Neural progenitor cell (in vitro differentiated cells): ENCODE measurements at regions not wholly inside any gene's neighbourhood (a gene's known extent, or its start where the extent isn't known, plus 50 kb on each side); places are given as distances from the start of the nearest gene placed in this dataset.
A peak's percentile ranks its signal among the peaks of the same experiment; 100 is the strongest.

Source experiments
- DNase-seq: peaks from one replicate; pipeline ENCODE4 v3.0.0-alpha.2; 2016; ENCODE audit warnings: low spot score
- H2AFZ ChIP-seq: fragments of 200-600 bp; sonication (generic); replicated peaks from 2 replicates; pipeline ENCODE4 v1.6.1; 2016; ENCODE audit warnings: antibody characterized with exemption
- H3F3A ChIP-seq: fragments of 200-600 bp; sonication (generic); 2 replicates; pipeline ENCODE4 v1.6.1; 2016; ENCODE audit warnings: antibody characterized with exemption, low read depth
- H3K27ac ChIP-seq: fragments of 200-600 bp; sonication (generic); 2 replicates; pipeline ENCODE4 v1.5.1; 2016; ENCODE audit warnings: mild to moderate bottlenecking
- H3K27me3 ChIP-seq: fragments of 200-600 bp; sonication (generic); 2 replicates; pipeline ENCODE4 v1.6.1; 2016; ENCODE audit warnings: mild to moderate bottlenecking, moderate library complexity
- H3K36me3 ChIP-seq: fragments of 200-600 bp; sonication (generic); 2 replicates; pipeline ENCODE4 v1.5.1; 2016
- H3K4me1 ChIP-seq: fragments of 200-600 bp; sonication (generic); 2 replicates; pipeline ENCODE4 v1.6.1; 2016; ENCODE audit warnings: mixed run types
- H3K4me2 ChIP-seq: fragments of 200-600 bp; sonication (generic); 2 replicates; pipeline ENCODE4 v1.6.1; 2016
- H3K4me3 ChIP-seq: fragments of 200-600 bp; sonication (generic); 2 replicates; pipeline ENCODE4 v1.5.1; 2016
- H3K79me2 ChIP-seq: fragments of 200-600 bp; sonication (generic); 2 replicates; pipeline ENCODE4 v1.6.1; 2016; ENCODE audit warnings: low read depth
- H3K9ac ChIP-seq: fragments of 200-600 bp; sonication (generic); 2 replicates; pipeline ENCODE4 v1.6.1; 2016
- H3K9me3 ChIP-seq: fragments of 200-600 bp; sonication (generic); 2 replicates; pipeline ENCODE4 v1.5.1; 2016; ENCODE audit warnings: low read depth
- H4K20me1 ChIP-seq: fragments of 200-600 bp; sonication (generic); 2 replicates; pipeline ENCODE4 v1.6.1; 2016; ENCODE audit warnings: low read depth
- H3K27ac Mint-ChIP-seq: 3 replicates; pipeline ENCODE4 v1.8.0; 2021; ENCODE audit warnings: mixed read lengths
- H3K27me3 Mint-ChIP-seq: 2 replicates; pipeline ENCODE4 v1.8.0; 2022; ENCODE audit warnings: low read depth, mild to moderate bottlenecking, inconsistent platforms, moderate library complexity, mixed read lengths; ENCODE audit not compliant: insufficient read depth
- H3K36me3 Mint-ChIP-seq: 3 replicates; pipeline ENCODE4 v1.8.0; 2021; ENCODE audit warnings: mixed read lengths
- H3K4me1 Mint-ChIP-seq: 3 replicates; pipeline ENCODE4 v1.8.0; 2021; ENCODE audit warnings: mixed read lengths
- H3K4me3 Mint-ChIP-seq: 3 replicates; pipeline ENCODE4 v1.8.0; 2021; ENCODE audit warnings: mild to moderate bottlenecking, moderate library complexity, mixed read lengths
- H3K9me3 Mint-ChIP-seq: 3 replicates; pipeline ENCODE4 v1.8.0; 2020; ENCODE audit warnings: mixed read lengths
- EZH2 ChIP-seq: fragments of 200-600 bp; sonication (generic); IDR thresholded peaks from 2 replicates; pipeline ENCODE4 v1.6.1; 2017; ENCODE audit warnings: antibody characterized with exemption, mild to moderate bottlenecking, moderate library complexity
- EZH2phosphoT487 ChIP-seq: fragments of 200-600 bp; sonication (generic); IDR thresholded peaks from 2 replicates; pipeline ENCODE4 v1.6.1; 2017; ENCODE audit warnings: antibody characterized with exemption
- TF ChIP-seq, protein P1 (sequence below): fragments of 200-600 bp; sonication (generic); IDR thresholded peaks from 2 replicates; pipeline ENCODE4 v1.5.1; 2017; ENCODE audit warnings: antibody characterized with exemption, mild to moderate bottlenecking

GRCh38 chr15:38075466-38075865, 141.0 kb downstream of the TMCO5A start:
- H3K4me1 Mint-ChIP-seq, result peaks cover 70% of the 10 kb centered on the region
- Histone ChIP-seq H3K4me2 (no peak overlapping the region), H3K79me2 (no peaks in the 10 kb centered on the region), H3K9me3 (no peaks in the 10 kb centered on the region), H2AFZ (no peak overlapping the region), H4K20me1 (no peaks in the 10 kb centered on the region), H3K27me3 (peaks cover 26% of the 10 kb centered on the region), H3K9ac (no peak overlapping the region), H3K27ac (no peak overlapping the region), H3K36me3 (no peaks in the 10 kb centered on the region), H3K4me1 (peaks cover 57% of the 10 kb centered on the region), H3F3A (peaks cover 37% of the 10 kb centered on the region), H3K4me3 (no peak overlapping the region)
- H3K36me3 Mint-ChIP-seq, result no peaks in the 10 kb centered on the region
- no peaks in the 10 kb centered on the region for H3K9me3 Mint-ChIP-seq
- no peak overlapping the region for H3K4me3 Mint-ChIP-seq
- TF ChIP-seq EZH2phosphoT487 (no peak), EZH2 (no peak)
- TF ChIP-seq, protein P1, sequence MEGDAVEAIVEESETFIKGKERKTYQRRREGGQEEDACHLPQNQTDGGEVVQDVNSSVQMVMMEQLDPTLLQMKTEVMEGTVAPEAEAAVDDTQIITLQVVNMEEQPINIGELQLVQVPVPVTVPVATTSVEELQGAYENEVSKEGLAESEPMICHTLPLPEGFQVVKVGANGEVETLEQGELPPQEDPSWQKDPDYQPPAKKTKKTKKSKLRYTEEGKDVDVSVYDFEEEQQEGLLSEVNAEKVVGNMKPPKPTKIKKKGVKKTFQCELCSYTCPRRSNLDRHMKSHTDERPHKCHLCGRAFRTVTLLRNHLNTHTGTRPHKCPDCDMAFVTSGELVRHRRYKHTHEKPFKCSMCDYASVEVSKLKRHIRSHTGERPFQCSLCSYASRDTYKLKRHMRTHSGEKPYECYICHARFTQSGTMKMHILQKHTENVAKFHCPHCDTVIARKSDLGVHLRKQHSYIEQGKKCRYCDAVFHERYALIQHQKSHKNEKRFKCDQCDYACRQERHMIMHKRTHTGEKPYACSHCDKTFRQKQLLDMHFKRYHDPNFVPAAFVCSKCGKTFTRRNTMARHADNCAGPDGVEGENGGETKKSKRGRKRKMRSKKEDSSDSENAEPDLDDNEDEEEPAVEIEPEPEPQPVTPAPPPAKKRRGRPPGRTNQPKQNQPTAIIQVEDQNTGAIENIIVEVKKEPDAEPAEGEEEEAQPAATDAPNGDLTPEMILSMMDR, result no peak
- peak overlapping the region; percentile 95 for H3K27ac Mint-ChIP-seq
- no peaks in the 10 kb centered on the region for H3K27me3 Mint-ChIP-seq
- DNase-seq, result no peak

GRCh38 chr15:38076786-38077185, 142.3 kb downstream of the TMCO5A start:
- no peak overlapping the region for H3K9ac ChIP-seq
- Mint-ChIP-seq H3K9me3 (no peaks in the 10 kb centered on the region), H3K27ac (peak overlapping the region; percentile 97), H3K36me3 (no peaks in the 10 kb centered on the region), H3K4me3 (peak overlapping the region; percentile 66), H3K4me1 (peaks cover 56% of the 10 kb centered on the region), H3K27me3 (no peaks in the 10 kb centered on the region)
- peak overlapping the region; percentile 32 for H3K4me2 ChIP-seq
- H3K36me3 ChIP-seq, result no peaks in the 10 kb centered on the region
- TF ChIP-seq EZH2phosphoT487 (no peak), EZH2 (no peak)
- TF ChIP-seq, protein P1, result no peak
- H3F3A ChIP-seq, result peaks cover 32% of the 10 kb centered on the region
- no peaks in the 10 kb centered on the region for H3K9me3 ChIP-seq
- H3K79me2 ChIP-seq, result no peaks in the 10 kb centered on the region
- peak overlapping the region; percentile 35 for H3K27ac ChIP-seq
- H4K20me1 ChIP-seq, result no peaks in the 10 kb centered on the region
- DNase-seq, result peak; percentile 70
- peak overlapping the region; percentile 91 for H2AFZ ChIP-seq
- H3K27me3 ChIP-seq, result peaks cover 12% of the 10 kb centered on the region
- no peak overlapping the region for H3K4me3 ChIP-seq
- H3K4me1 ChIP-seq, result peaks cover 53% of the 10 kb centered on the region

DNA sequence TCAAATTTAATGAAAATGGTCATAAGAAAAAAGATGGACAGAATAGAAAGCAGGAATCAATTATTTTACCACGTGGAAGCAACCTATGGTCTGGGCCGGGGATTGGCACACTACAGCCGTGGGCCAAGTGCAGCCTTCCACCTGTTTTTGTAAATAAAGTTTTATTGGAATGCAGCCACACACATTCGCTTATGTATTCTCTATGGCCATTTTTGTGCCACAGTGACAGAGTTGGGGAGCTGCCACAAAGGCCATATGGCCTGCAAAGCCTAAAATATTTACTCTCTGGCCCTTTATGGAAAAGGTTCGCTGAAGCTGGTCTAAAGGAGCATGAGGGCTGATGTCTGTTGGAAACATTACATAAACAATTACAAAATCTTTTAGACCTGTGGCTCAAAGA, 144.8 kb downstream of the TMCO5A start:
- Histone ChIP-seq H3K4me3 (no peak overlapping the region), H2AFZ (no peak overlapping the region), H3K9me3 (no peaks in the 10 kb centered on the region), H3K27me3 (peaks cover 12% of the 10 kb centered on the region), H3K27ac (no peak overlapping the region), H3K79me2 (no peaks in the 10 kb centered on the region), H3F3A (peaks cover 8% of the 10 kb centered on the region), H4K20me1 (no peaks in the 10 kb centered on the region), H3K36me3 (no peaks in the 10 kb centered on the region), H3K4me1 (peaks cover 35% of the 10 kb centered on the region), H3K9ac (no peak overlapping the region), H3K4me2 (no peak overlapping the region)
- TF ChIP-seq EZH2 (no peak), EZH2phosphoT487 (no peak)
- TF ChIP-seq, protein P1, result no peak
- Mint-ChIP-seq H3K4me3 (no peak overlapping the region), H3K27ac (no peak overlapping the region), H3K36me3 (no peaks in the 10 kb centered on the region), H3K27me3 (no peaks in the 10 kb centered on the region), H3K9me3 (no peaks in the 10 kb centered on the region), H3K4me1 (peaks cover 36% of the 10 kb centered on the region)
- DNase-seq, result no peak
